Esophagus muscularis mucosa (tissue), 4 donors: ENCODE measurements at regions not wholly inside any gene's neighbourhood (a gene's known extent, or its start where the extent isn't known, plus 50 kb on each side); places are given as distances from the start of the nearest gene placed in this dataset.

Experiments
- DNase-seq: peaks from one replicate; pipeline ENCODE4 v3.0.0-alpha.2; 2017; ENCODE audit errors: extremely low spot score
- H3K27ac ChIP-seq, 4 donors: fragments of 200-600 bp; sonication (generic); replicated peaks in 1 of 4; 1 replicate in 3 of 4; 2 replicates in 1 of 4; pipeline ENCODE4 v1.5.1; 2016 to 2019; ENCODE audit warnings: mild to moderate bottlenecking in 1 of 4
- H3K27me3 ChIP-seq, 4 donors: fragments of 200-600 bp; sonication (generic); one replicate each; pipeline versions ENCODE4 v1.5.1 to v1.6.0; 2016 to 2019
- H3K36me3 ChIP-seq, 4 donors: fragments of 200-600 bp; sonication (generic); one replicate each; pipeline ENCODE4 v1.5.1; 2016 to 2019
- H3K4me1 ChIP-seq, 4 donors: fragments of 200-600 bp; sonication (generic); one replicate each; pipeline ENCODE4 v1.5.1; 2016 to 2019
- H3K4me3 ChIP-seq, 4 donors: fragments of 200-600 bp; sonication (generic); 1 replicate in 2 of 4; 2 replicates in 2 of 4; pipeline ENCODE4 v1.5.1; 2016 to 2019; ENCODE audit warnings: mild to moderate bottlenecking in 4 of 4, moderate library complexity in 1 of 4
- H3K9me3 ChIP-seq, 4 donors: fragments of 200-600 bp; sonication (generic); 1 replicate in 3 of 4; 2 replicates in 1 of 4; pipeline ENCODE4 v1.5.1; 2016 to 2019
- CTCF ChIP-seq, 3 experiments: fragments of 200-600 bp in 2 of 3; fragments of 450-650 bp in 1 of 3; sonication (generic) in 2 of 3; IDR thresholded peaks; one replicate each; pipeline ENCODE4 v1.5.1; 2017 to 2019; ENCODE audit warnings: antibody characterized with exemption in 3 of 3, mild to moderate bottlenecking in 2 of 3, moderate library complexity in 1 of 3
- EP300 ChIP-seq: sonication (generic); formaldehyde crosslinking; IDR thresholded peaks from one replicate; pipeline ENCODE4 v1.6.1; 2017; ENCODE audit warnings: antibody characterized with exemption
- POLR2A ChIP-seq: fragments of 450-650 bp; IDR thresholded peaks from one replicate; pipeline ENCODE4 v1.6.1; 2017; ENCODE audit warnings: antibody characterized with exemption, moderate library complexity, mild to moderate bottlenecking, low read depth
- POLR2AphosphoS5 ChIP-seq, 2 donors: sonication (generic); formaldehyde crosslinking; IDR thresholded peaks; one replicate each; pipeline ENCODE4 v1.6.1; 2017; ENCODE audit warnings: antibody characterized with exemption in 2 of 2
- WGBS: methylation state at CpG from one replicate; pipeline ENCODE4 v1.1.5; 2018; 5-methylcytosine and 5-hydroxymethylcytosine counted together
- intact Hi-C: fragments of 100-400 bp; cut with DNase I; formaldehyde crosslinking; loops from one replicate; pipeline ENCODE4 v1.15.1; 2023

GRCh38 chr5:42217791-42218190 lies 205.4 kb upstream of the GHR start:
- no peak for DNase-seq
- TF ChIP-seq POLR2A (no peak), POLR2AphosphoS5 (IDR thresholded peaks at IDR 0.05) (no peak), EP300 (no peak), CTCF (IDR thresholded peaks at IDR 0.05) (no peak)
- WGBS = 94% methylated on average over 2 of the region's 2 CpGs
- H3K36me3 ChIP-seq = no peaks in the 10 kb centered on the region
- no peak overlapping the region for H3K4me3 ChIP-seq
- no peaks in the 10 kb centered on the region for H3K9me3 ChIP-seq
- H3K4me1 ChIP-seq = no peaks in the 10 kb centered on the region
- no peak overlapping the region for H3K27ac ChIP-seq
- intact Hi-C loops = no loop called here
- no peaks in the 10 kb centered on the region for H3K27me3 ChIP-seq

GRCh38 chr5:42225009-42225408 lies 198.2 kb upstream of the GHR start:
- no peaks in the 10 kb centered on the region for H3K27me3 ChIP-seq
- intact Hi-C loops = no loop called here
- no peaks in the 10 kb centered on the region for H3K36me3 ChIP-seq
- H3K4me1 ChIP-seq = no peaks in the 10 kb centered on the region
- no peaks in the 10 kb centered on the region for H3K9me3 ChIP-seq
- WGBS = 84% methylated on average over 2 of the region's 2 CpGs
- no peak for DNase-seq
- H3K4me3 ChIP-seq = no peak overlapping the region
- H3K27ac ChIP-seq = no peak overlapping the region
- TF ChIP-seq POLR2AphosphoS5 (IDR thresholded peaks at IDR 0.05) (no peak), EP300 (no peak), CTCF (IDR thresholded peaks at IDR 0.05) (no peak), POLR2A (no peak)

GRCh38 chr5:42228279-42228678 lies 195.0 kb upstream of the GHR start:
- no peak overlapping the region for H3K27ac ChIP-seq
- intact Hi-C loops = no loop called here
- 71% methylated on average over 1 of the region's 1 CpG for WGBS

GRCh38 chr5:42230839-42231238 lies 192.4 kb upstream of the GHR start:
- no CpG with 5 or more reads among the region's 4 CpGs for WGBS
- TF ChIP-seq EP300 (no peak), POLR2AphosphoS5 (IDR thresholded peaks at IDR 0.05) (no peak), CTCF (IDR thresholded peaks at IDR 0.05) (no peak), POLR2A (no peak)
- Histone ChIP-seq H3K4me3 (no peak overlapping the region), H3K27me3 (no peaks in the 10 kb centered on the region), H3K4me1 (no peaks in the 10 kb centered on the region), H3K27ac (no peak overlapping the region), H3K36me3 (no peaks in the 10 kb centered on the region), H3K9me3 (no peaks in the 10 kb centered on the region)
- DNase-seq = no peak
- intact Hi-C loops = no loop called here

More at GRCh38 chr5:42228279-42228678, 195.0 kb upstream of the GHR start:
- no peaks in the 10 kb centered on the region for H3K27me3 ChIP-seq
- DNase-seq = no peak
- H3K9me3 ChIP-seq = no peaks in the 10 kb centered on the region
- TF ChIP-seq POLR2AphosphoS5 (IDR thresholded peaks at IDR 0.05) = no peak
- no peak for TF ChIP-seq CTCF (IDR thresholded peaks at IDR 0.05)
- TF ChIP-seq POLR2A = no peak
- TF ChIP-seq EP300 = no peak
- H3K36me3 ChIP-seq = no peaks in the 10 kb centered on the region
- H3K4me3 ChIP-seq = no peak overlapping the region
- no peaks in the 10 kb centered on the region for H3K4me1 ChIP-seq

- Histone ChIP-seq H3K27me3 (no peaks in the 10 kb centered on the region), H3K4me3 (no peak overlapping the region), H3K9me3 (no peaks in the 10 kb centered on the region), H3K36me3 (no peaks in the 10 kb centered on the region), H3K4me1 (no peaks in the 10 kb centered on the region), H3K27ac (no peak overlapping the region)
- TF ChIP-seq POLR2A (no peak), EP300 (no peak), POLR2AphosphoS5 (IDR thresholded peaks at IDR 0.05) (no peak), CTCF (IDR thresholded peaks at IDR 0.05) (no peak)
- DNase-seq = no peak
- intact Hi-C loops = no loop called here
Measured at GRCh38 chr5:42235241-42235640, 188.0 kb upstream of the GHR start.
